Ovary (tissue), 7 donors: ENCODE measurements at regions not wholly inside any gene's neighbourhood (a gene's known extent, or its start where the extent isn't known, plus 50 kb on each side); places are given as distances from the start of the nearest gene placed in this dataset.

ENCODE experiments used
- DNase-seq, 5 donors: peaks; one replicate each; pipeline ENCODE4 v3.0.0-alpha.2; 2019 to 2020
- H3K27ac ChIP-seq, 2 donors: fragments of 200-600 bp; one replicate each; pipeline versions ENCODE4 v1.5.1 to v1.8.0; 2019 to 2022
- H3K27me3 ChIP-seq: fragments of 200-600 bp; one replicate; pipeline ENCODE4 v1.8.0; 2022
- H3K36me3 ChIP-seq: fragments of 200-600 bp; sonication (generic); one replicate; pipeline ENCODE4 v1.5.1; 2019
- H3K4me1 ChIP-seq: one replicate; pipeline ENCODE4 v1.8.1; 2013; ENCODE audit warnings: mild to moderate bottlenecking, moderate library complexity; ENCODE audit not compliant: insufficient read depth
- H3K4me3 ChIP-seq: fragments of 200-600 bp; sonication (generic); one replicate; pipeline ENCODE4 v1.5.1; 2017
- H3K9me3 ChIP-seq, 2 donors: fragments of 200-600 bp in 1 of 2; sonication (generic) in 1 of 2; one replicate each; pipeline versions ENCODE4 v1.5.1 to v1.8.1; 2013 to 2019; ENCODE audit warnings: mild to moderate bottlenecking in 1 of 2, moderate library complexity in 1 of 2
- CTCF ChIP-seq, 3 donors: fragments of 450-650 bp in 2 of 3; fragments of 200-600 bp in 1 of 3; IDR thresholded peaks; one replicate each; pipeline versions ENCODE4 v1.5.1 to v1.8.0; 2016 to 2022; ENCODE audit warnings: antibody characterized with exemption in 3 of 3, mild to moderate bottlenecking in 1 of 3
- EP300 ChIP-seq: sonication (generic); formaldehyde crosslinking; IDR thresholded peaks from one replicate; pipeline ENCODE4 v1.6.1; 2017; ENCODE audit warnings: antibody characterized with exemption
- POLR2A ChIP-seq: fragments of 450-650 bp; IDR thresholded peaks from one replicate; pipeline ENCODE4 v1.6.1; 2017; ENCODE audit warnings: antibody characterized with exemption, mild to moderate bottlenecking, moderate library complexity
- WGBS, 3 donors: extraction: QIAGEN DNeasy Blood & Tissue Kit in 1 of 3; methylation state at CpG; one replicate each; pipeline versions ENCODE4 v1.1.5 to v1.1.7; 2013 to 2017; 5-methylcytosine and 5-hydroxymethylcytosine counted together
- intact Hi-C, 4 donors: fragments of 100-400 bp; cut with DNase I; formaldehyde crosslinking; loops; one replicate each; pipeline versions ENCODE4 v1.11.0 to v1.15.1; 2022 to 2023
- donor health status: DM: no; HTN: no; CAD: no; lungs with moderate emphysema.
- donor health status: DM: no; HTN: no; CAD: no.
- donor health status: Bipolar disorder and iron deficiency.
- donor health status: DM: no; HTN: no; CAD: no.
- donor health status: DM: yes; HTN: yes; CAD: no.

DNA sequence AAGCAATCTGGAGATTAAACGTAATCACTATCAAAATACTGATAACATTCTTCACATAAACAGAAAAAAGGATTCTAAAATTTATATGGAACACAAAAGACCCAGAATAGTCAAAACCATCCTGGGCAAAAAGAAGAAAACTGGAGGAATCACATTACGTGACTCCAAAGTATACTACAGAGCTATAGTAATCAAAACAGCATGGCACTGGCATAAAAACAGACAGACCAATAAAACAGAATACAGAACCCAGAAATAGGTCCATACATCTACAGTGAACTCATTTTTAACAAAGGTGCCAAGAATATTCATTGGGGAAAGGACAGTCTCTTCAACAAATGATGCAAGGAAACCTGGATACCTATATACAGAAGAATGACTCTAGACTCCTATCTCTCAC is 621.9 kb upstream of the CCDC54 start:
- no peaks in the 10 kb centered on the region for H3K9me3 ChIP-seq
- no peaks in the 10 kb centered on the region for H3K4me1 ChIP-seq
- H3K4me3 ChIP-seq = no peak overlapping the region
- 89 to 96% (median 94%) methylated on average over 2 of the region's 2 CpGs for WGBS, 3 donors
- TF ChIP-seq EP300 = no peak
- TF ChIP-seq CTCF (IDR thresholded peaks at IDR 0.05) = no peak
- TF ChIP-seq POLR2A = no peak
- intact Hi-C loops = no loop called here
- no peaks in the 10 kb centered on the region for H3K27me3 ChIP-seq
- DNase-seq = no peak
- no peaks in the 10 kb centered on the region for H3K36me3 ChIP-seq
- H3K27ac ChIP-seq = no peak overlapping the region

DNA sequence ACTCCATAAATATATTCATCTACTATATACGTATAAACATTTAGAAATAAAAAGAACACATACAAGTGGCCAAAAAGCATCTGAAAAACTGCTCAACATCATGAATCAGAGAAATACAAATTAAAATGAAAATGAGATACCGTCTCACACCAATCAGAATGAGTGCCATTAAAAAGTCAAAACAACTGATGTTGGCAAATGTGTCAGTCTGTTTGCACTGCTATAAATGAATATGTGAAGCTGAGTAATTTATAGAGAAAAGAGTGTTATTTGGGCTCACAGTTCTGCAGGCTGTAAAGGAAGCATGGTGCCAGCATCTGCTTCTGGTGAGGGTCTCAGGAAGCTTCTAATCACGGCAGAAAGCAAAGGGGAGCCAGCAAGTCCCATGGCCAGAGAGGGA is 620.3 kb upstream of the CCDC54 start:
- DNase-seq = no peak
- no peak for TF ChIP-seq EP300
- H3K36me3 ChIP-seq = no peaks in the 10 kb centered on the region

GRCh38 chr3:106758459-106758858 is 618.8 kb upstream of the CCDC54 start:
- Histone ChIP-seq H3K27ac (no peak overlapping the region), H3K9me3 (no peaks in the 10 kb centered on the region), H3K4me3 (no peak overlapping the region), H3K4me1 (no peaks in the 10 kb centered on the region), H3K36me3 (no peaks in the 10 kb centered on the region), H3K27me3 (peaks cover 3% of the 10 kb centered on the region)
- intact Hi-C loops = no loop called here
- TF ChIP-seq EP300 (no peak), CTCF (IDR thresholded peaks at IDR 0.05) (no peak), POLR2A (no peak)
- no peak for DNase-seq
- 92 to 96% (median 92%) methylated on average over 2 of the region's 2 CpGs for WGBS, 3 donors

More for the DNA sequence above, 620.3 kb upstream of the CCDC54 start:
- H3K4me1 ChIP-seq = no peaks in the 10 kb centered on the region
- H3K4me3 ChIP-seq = no peak overlapping the region
- WGBS, 3 donors = 88 to 94% (median 90%) methylated on average over 3 of the region's 3 CpGs
- no peaks in the 10 kb centered on the region for H3K9me3 ChIP-seq
- intact Hi-C loops = no loop called here
- no peak overlapping the region for H3K27ac ChIP-seq
- no peaks in the 10 kb centered on the region for H3K27me3 ChIP-seq

DNA sequence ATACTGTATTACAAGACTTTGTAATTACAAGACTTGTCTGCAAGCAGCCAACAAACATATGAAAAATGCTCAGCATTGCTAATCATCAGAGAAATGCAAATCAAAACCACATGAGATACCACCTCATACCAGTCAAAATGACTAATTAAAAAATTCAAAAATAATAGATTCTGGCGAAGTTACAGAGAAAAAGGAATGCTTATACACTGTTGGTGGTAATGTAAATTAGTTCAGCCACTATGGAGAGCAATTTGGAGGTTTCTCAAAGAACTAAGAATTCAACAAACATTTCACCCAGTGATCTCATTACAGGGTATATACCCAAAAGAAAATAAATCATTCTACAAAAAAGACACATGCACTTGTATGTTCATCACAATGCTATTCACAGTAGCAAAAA is 617.5 kb upstream of the CCDC54 start:
- H3K4me1 ChIP-seq = no peaks in the 10 kb centered on the region
- 55 to 83% (median 79%) methylated on average over 1 of the region's 1 CpG for WGBS, 3 donors
- no peak overlapping the region for H3K27ac ChIP-seq
- peaks cover 3% of the 10 kb centered on the region for H3K27me3 ChIP-seq
- DNase-seq = no peak
- no peaks in the 10 kb centered on the region for H3K36me3 ChIP-seq
- intact Hi-C loops = no loop called here
- no peak overlapping the region for H3K4me3 ChIP-seq
- TF ChIP-seq CTCF (IDR thresholded peaks at IDR 0.05) (no peak), POLR2A (no peak), EP300 (no peak)
- H3K9me3 ChIP-seq = no peaks in the 10 kb centered on the region

GRCh38 chr3:106765342-106765741 is 611.9 kb upstream of the CCDC54 start:
- no peak overlapping the region for H3K27ac ChIP-seq
- no peaks in the 10 kb centered on the region for H3K9me3 ChIP-seq
- TF ChIP-seq CTCF (IDR thresholded peaks at IDR 0.05) = no peak
- TF ChIP-seq EP300 = no peak
- TF ChIP-seq POLR2A = no peak
- no peak overlapping the region for H3K4me3 ChIP-seq
- no peaks in the 10 kb centered on the region for H3K4me1 ChIP-seq
- no peaks in the 10 kb centered on the region for H3K36me3 ChIP-seq
- intact Hi-C loops = no loop called here
- peaks cover 3% of the 10 kb centered on the region for H3K27me3 ChIP-seq
- no peak for DNase-seq
- 85 to 90% (median 86%) methylated on average over 7 of the region's 7 CpGs for WGBS, 3 donors
